Activated naive CD4-positive, alpha-beta T cell treated with anti-CD3 and anti-CD28 coated beads for 36 hours (primary cell): ENCODE measurements at regions not wholly inside any gene's neighbourhood (a gene's known extent, or its start where the extent isn't known, plus 50 kb on each side); places are given as distances from the start of the nearest gene placed in this dataset.

Experiments
- CTCF ChIA-PET: fragments of 350-600 bp; sonication (Branson Sonifier 250); formaldehyde crosslinking; loops from one replicate; lab custom pipeline; 2021; ENCODE audit warnings: antibody characterized with exemption; lab: Charles Lee
- DNase-seq: peaks from one replicate; pipeline ENCODE4 v3.0.0-alpha.2; 2020
- H3K27ac Mint-ChIP-seq: one replicate; pipeline ENCODE4 v1.8.0; 2021; ENCODE audit warnings: mild to moderate bottlenecking, mixed read lengths
- H3K27me3 Mint-ChIP-seq: one replicate; pipeline ENCODE4 v1.8.0; 2021; ENCODE audit warnings: low read depth, mixed read lengths
- H3K36me3 Mint-ChIP-seq: one replicate; pipeline ENCODE4 v1.8.0; 2021; ENCODE audit warnings: low read depth, mixed read lengths
- H3K4me1 Mint-ChIP-seq: one replicate; pipeline ENCODE4 v1.8.0; 2021; ENCODE audit warnings: low read depth, mixed read lengths
- H3K4me3 Mint-ChIP-seq: one replicate; pipeline ENCODE4 v1.8.0; 2021; ENCODE audit warnings: mild to moderate bottlenecking, moderate library complexity, mixed read lengths
- H3K9me3 Mint-ChIP-seq: one replicate; pipeline ENCODE4 v1.8.0; 2021; ENCODE audit warnings: mixed read lengths
- intact Hi-C: fragments of 100-400 bp; cut with micrococcal nuclease; formaldehyde crosslinking; loops from one replicate; pipeline ENCODE4 v1.15.1; 2023

DNA sequence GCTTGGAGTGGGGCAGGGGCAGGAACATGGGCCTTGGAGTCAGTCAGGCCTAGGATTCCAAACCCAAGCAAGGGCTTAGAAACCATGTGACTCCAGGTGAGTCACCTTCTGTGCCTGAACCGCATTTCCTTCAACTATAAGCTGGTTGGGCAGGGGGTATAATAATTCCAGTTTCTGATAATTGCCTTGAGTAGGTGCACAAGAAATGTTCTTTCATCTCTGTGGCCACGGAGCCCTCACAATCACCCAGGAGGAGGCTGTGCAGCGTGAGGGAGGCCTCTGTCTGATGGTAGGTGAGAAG is 112.1 kb upstream of the HAAO start:
- CTCF ChIA-PET = no interaction called here
- no peak for DNase-seq
- Mint-ChIP-seq H3K27ac (no peak overlapping the region), H3K36me3 (no peaks in the 10 kb centered on the region), H3K27me3 (peaks cover 11% of the 10 kb centered on the region), H3K9me3 (no peaks in the 10 kb centered on the region), H3K4me3 (no peak overlapping the region), H3K4me1 (peaks cover 2% of the 10 kb centered on the region)
- intact Hi-C loops = no loop called here

DNA sequence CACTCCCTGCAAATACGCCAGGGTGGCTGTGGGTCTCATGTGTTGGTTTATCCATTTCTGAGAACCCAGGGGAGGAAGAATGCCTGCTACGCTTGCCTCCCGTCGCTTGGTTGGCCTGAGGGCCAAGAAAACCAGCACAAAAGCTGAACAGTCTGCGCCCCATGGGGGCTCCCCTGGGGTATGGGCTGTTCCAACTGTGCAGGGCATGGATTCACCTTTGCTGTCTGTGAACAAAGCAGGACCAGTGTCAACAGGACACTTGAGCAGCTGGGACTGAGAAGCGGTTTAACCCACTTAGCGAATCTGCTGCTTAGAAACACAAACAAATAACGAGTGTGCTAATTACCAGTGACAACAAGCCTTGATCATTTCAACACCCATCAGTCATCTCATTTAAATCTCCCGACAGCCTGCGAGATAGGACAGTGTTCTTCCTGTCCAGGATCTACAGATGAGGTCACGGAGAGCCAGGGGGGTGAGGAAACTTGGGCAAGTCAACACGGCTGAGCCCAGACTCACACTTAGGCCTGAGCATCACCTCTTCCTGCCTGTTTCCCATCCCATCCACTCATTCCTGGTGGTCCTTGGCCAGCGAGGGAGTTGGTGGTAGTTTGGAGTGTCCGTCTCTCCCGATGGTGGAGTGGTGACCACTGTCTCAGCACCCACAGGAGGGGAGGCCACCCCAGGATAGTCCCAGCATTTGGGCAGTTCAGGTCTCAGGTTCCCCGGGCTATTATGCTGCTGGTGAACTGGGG is 111.6 kb upstream of the HAAO start:
- Mint-ChIP-seq H3K27me3 (peaks cover 11% of the 10 kb centered on the region), H3K27ac (no peak overlapping the region), H3K4me3 (no peak overlapping the region), H3K4me1 (peaks cover 2% of the 10 kb centered on the region), H3K9me3 (no peaks in the 10 kb centered on the region), H3K36me3 (no peaks in the 10 kb centered on the region)
- CTCF ChIA-PET = no interaction called here
- intact Hi-C loops = no loop called here
- no peak for DNase-seq

DNA sequence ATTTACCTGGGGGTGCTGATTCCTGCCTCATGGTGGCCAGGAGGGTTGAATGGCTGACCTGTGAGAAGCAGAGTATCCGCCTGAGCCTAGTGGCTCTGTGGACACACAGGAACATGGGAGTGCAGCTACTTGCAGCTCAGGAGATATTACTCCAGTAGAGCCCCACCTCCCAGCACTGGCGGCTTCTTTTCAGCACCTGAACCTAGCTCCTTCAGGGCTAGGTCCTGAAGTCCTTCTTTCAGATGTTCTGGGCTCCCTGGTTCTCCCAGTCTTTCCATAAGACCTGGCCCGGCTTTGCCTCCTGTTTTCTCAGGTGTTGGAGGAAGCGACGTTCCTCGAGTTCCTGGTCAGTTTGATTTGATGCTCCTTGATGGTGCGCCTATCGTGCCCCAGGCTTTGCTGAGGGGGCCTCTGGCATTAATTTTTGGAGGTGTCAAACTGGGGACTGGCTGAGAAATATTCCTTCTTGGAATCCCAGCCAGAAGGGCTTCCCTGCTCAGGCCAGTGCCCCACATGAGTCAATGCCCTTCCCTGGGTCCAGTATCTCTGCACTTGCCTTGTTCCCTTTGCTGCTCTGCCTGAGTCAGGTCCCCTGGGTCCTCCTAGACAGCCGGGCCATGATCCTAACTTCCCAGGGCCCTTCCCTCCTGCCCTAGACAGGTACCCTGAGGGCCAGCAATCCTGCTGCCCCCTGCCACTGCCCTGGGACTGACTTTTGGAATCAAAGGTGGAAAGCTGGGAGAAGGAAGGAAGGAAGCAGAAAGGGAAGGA is 110.7 kb upstream of the HAAO start:
- Mint-ChIP-seq H3K27ac (no peak overlapping the region), H3K36me3 (no peaks in the 10 kb centered on the region), H3K9me3 (no peaks in the 10 kb centered on the region), H3K4me3 (no peak overlapping the region), H3K27me3 (peaks cover 11% of the 10 kb centered on the region), H3K4me1 (peaks cover 2% of the 10 kb centered on the region)
- DNase-seq = no peak
- intact Hi-C loops = no loop called here
- CTCF ChIA-PET = interaction anchor here (0.7 to 1.3 kb wide), 2 partner anchors 26 to 44 kb away, joined by 3 to 5 read pairs; no protein-coding TSS in a partner anchor

DNA sequence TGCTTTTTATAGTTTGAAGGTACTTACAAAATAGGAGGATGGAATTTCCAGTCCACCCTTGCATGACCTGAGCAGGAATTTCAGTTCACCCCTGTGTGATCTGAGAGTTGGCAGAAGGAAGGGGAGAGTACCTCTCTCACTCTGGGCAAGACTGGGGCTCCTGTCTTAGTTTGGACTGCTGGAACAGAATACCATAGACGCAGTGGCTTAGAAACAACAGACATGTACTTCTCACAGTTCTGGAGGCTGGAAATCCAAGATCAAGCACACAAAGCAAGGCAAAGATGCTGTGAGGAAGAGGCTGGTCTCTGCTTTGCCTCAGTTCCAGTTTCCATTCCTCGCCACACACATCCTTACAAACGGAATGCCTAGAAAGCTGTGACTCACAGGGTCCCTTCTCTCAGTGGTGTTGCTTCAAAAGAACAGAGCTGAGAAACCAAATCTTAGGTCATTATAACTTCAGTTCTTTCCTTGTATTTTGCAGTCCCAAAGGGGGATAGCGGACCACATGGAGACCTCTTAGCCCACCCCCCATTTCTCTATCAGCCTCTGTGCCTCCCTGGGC is 108.8 kb upstream of the HAAO start:
- CTCF ChIA-PET = no interaction called here
- H3K9me3 Mint-ChIP-seq = no peaks in the 10 kb centered on the region

DNA sequence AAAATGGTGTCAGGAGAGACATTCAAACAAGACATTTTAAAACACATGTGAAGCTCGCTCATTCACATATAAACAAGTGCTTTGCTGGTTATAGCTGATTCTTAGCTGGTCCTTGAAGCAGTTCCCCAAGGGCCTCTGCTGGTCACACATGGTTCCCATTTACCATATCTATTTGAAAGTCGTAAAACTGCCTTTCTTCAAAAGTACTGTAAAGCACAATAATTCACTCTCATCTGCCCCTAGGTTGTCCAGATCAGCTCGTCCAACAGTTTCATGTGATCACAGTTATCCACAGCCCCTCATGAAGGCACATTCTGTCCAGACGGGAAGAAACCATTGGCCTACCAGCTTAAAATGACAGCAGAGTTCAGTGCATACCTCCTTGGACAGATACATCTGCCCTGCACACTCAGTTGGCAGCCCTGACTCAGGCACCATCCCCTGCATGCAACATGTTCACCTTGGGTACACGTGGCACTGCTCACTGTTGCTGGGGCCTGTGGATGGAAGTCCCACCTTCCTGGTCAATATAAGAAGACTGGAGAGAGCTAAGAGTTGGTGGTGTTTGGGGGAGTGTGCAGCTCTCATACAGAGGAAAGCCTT is 108.0 kb upstream of the HAAO start:
- intact Hi-C loops = no loop called here
- no peak overlapping the region for H3K4me3 Mint-ChIP-seq
- no peaks in the 10 kb centered on the region for H3K9me3 Mint-ChIP-seq
- H3K4me1 Mint-ChIP-seq = peaks cover 2% of the 10 kb centered on the region
- CTCF ChIA-PET = interaction anchor here (0.8 to 1.9 kb wide), 4 partner anchors 25 to 43 kb away, joined by 3 to 8 read pairs (median 4); no protein-coding TSS in a partner anchor
- H3K27me3 Mint-ChIP-seq = peaks cover under 1% of the 10 kb centered on the region
- DNase-seq = no peak
- no peaks in the 10 kb centered on the region for H3K36me3 Mint-ChIP-seq
- H3K27ac Mint-ChIP-seq = no peak overlapping the region

More for the DNA sequence above, 108.8 kb upstream of the HAAO start:
- no peak overlapping the region for H3K4me3 Mint-ChIP-seq
- no peak overlapping the region for H3K27ac Mint-ChIP-seq
- DNase-seq = no peak
- intact Hi-C loops = no loop called here
- H3K36me3 Mint-ChIP-seq = no peaks in the 10 kb centered on the region
- H3K4me1 Mint-ChIP-seq = peaks cover 3% of the 10 kb centered on the region
- peaks cover 7% of the 10 kb centered on the region for H3K27me3 Mint-ChIP-seq

GRCh38 chr2:42897358-42897757 is 105.0 kb upstream of the HAAO start:
- Mint-ChIP-seq H3K27me3 (no peaks in the 10 kb centered on the region), H3K4me1 (peaks cover 2% of the 10 kb centered on the region), H3K4me3 (no peak overlapping the region), H3K9me3 (no peaks in the 10 kb centered on the region), H3K27ac (no peak overlapping the region), H3K36me3 (no peaks in the 10 kb centered on the region)
- no peak for DNase-seq
- intact Hi-C loops = no loop called here
- CTCF ChIA-PET = interaction anchor here (0.6 to 1.1 kb wide), 2 partner anchors 143 to 347 kb away, joined by 3 read pairs; no protein-coding TSS in a partner anchor

DNA sequence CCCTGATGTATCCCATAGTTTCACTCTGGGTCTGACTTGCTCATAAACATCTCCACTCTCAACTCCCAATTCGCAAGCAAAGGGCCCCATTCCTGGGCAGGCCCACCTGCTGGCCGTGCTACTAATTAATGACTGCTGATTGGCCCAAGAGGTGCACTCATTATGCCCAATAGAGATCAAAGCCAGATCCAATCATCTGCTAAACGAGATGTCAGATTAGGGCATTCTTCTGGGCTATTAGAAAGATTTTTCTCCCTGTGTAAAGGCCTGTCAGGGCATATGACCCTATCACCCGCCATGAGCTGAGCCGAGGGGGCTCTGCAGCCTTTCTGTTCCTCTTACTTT is 103.4 kb upstream of the HAAO start:
- Mint-ChIP-seq H3K9me3 (no peaks in the 10 kb centered on the region), H3K36me3 (no peaks in the 10 kb centered on the region), H3K4me1 (peaks cover 2% of the 10 kb centered on the region), H3K27ac (no peak overlapping the region), H3K27me3 (peaks cover 3% of the 10 kb centered on the region), H3K4me3 (no peak overlapping the region)
- no peak for DNase-seq
- CTCF ChIA-PET = interaction anchor here (1.5 kb wide), 1 partner anchor 15 kb away, joined by 4 read pairs; no protein-coding TSS in a partner anchor
- intact Hi-C loops = loop anchor here (1.0 kb wide), 1 partner anchor 17 kb away; no protein-coding TSS in a partner anchor

GRCh38 chr2:42895134-42895790 is 102.9 kb upstream of the HAAO start:
- no peak for DNase-seq
- CTCF ChIA-PET = interaction anchor here (0.7 to 1.5 kb wide), 2 partner anchors 15 to 47 kb away, joined by 4 read pairs; no protein-coding TSS in a partner anchor
- peaks cover 3% of the 10 kb centered on the region for H3K27me3 Mint-ChIP-seq
- H3K36me3 Mint-ChIP-seq = no peaks in the 10 kb centered on the region
- H3K27ac Mint-ChIP-seq = no peak overlapping the region
- H3K9me3 Mint-ChIP-seq = no peaks in the 10 kb centered on the region
- peaks cover 2% of the 10 kb centered on the region for H3K4me1 Mint-ChIP-seq
- intact Hi-C loops = no loop called here
- H3K4me3 Mint-ChIP-seq = no peak overlapping the region

- intact Hi-C loops = no loop called here
- H3K36me3 Mint-ChIP-seq = no peaks in the 10 kb centered on the region
- CTCF ChIA-PET = interaction anchor here (1.2 kb wide), 1 partner anchor 23 kb away, joined by 3 read pairs; no protein-coding TSS in a partner anchor
- H3K4me3 Mint-ChIP-seq = no peak overlapping the region
- H3K27ac Mint-ChIP-seq = no peak overlapping the region
- peaks cover 2% of the 10 kb centered on the region for H3K4me1 Mint-ChIP-seq
- DNase-seq = no peak
- peaks cover 3% of the 10 kb centered on the region for H3K27me3 Mint-ChIP-seq
- H3K9me3 Mint-ChIP-seq = peaks cover 3% of the 10 kb centered on the region
Measured at GRCh38 chr2:42893047-42893758, 100.8 kb upstream of the HAAO start.

DNA sequence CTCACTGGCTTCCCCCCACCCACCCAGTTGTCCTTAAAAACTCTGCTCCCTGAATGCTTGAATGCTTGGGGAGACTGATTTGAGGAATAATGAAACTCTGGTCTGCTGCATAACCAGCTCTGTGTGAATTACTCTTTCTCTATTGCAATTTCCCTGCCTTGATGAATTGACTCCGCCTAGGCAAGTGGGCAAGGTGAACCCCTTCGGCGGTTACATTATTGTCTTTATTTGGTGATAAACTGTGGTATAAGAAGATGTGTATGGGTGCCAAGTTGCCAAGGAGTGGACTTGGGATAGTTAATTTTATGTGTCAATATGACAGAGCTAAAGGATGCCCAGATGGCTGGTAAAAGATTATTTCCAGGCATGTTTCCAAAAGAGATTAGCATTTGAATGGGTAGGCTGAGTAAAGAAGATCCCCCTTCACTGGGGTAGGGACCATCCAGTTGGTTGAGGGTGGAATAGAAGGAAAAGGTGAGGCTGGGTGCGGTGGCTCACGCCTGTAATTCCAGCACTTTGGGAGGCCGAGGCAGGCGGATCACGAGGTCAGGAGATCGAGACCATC is 98.5 kb upstream of the HAAO start:
- CTCF ChIA-PET = no interaction called here
- H3K9me3 Mint-ChIP-seq = peaks cover 3% of the 10 kb centered on the region
- H3K4me1 Mint-ChIP-seq = no peaks in the 10 kb centered on the region
- DNase-seq = no peak
- intact Hi-C loops = no loop called here
- no peaks in the 10 kb centered on the region for H3K36me3 Mint-ChIP-seq
- H3K27me3 Mint-ChIP-seq = peaks cover 3% of the 10 kb centered on the region
- H3K27ac Mint-ChIP-seq = no peak overlapping the region
- no peak overlapping the region for H3K4me3 Mint-ChIP-seq
